ENCODE measurements at regions not wholly inside any gene's neighbourhood (a gene's known extent, or its start where the extent isn't known, plus 50 kb on each side); places are given as distances from the start of the nearest gene placed in this dataset.

- no peak for TF ChIP-seq POLR2A (IDR thresholded peaks at IDR 0.05)
- no peak for TF ChIP-seq CTCF (IDR thresholded peaks at IDR 0.05)
- TF ChIP-seq POLR2AphosphoS5 (IDR thresholded peaks at IDR 0.05; ENCODE audit: insufficient read depth in 1 of 2, low read depth in 1 of 2) = no peak
Observed at GRCh38 chr10:9311702-9312499, 1257.4 kb downstream of the GATA3 start.
